H1 (cell line): ENCODE measurements at regions not wholly inside any gene's neighbourhood (a gene's known extent, or its start where the extent isn't known, plus 50 kb on each side); places are given as distances from the start of the nearest gene placed in this dataset.

Source experiments
- CTCF ChIA-PET: fragments of 300-600 bp; sonication (Branson Sonifier 250); formaldehyde crosslinking; loops from one replicate; lab custom pipeline; 2021; ENCODE audit not compliant: partially characterized antibody; lab: Charles Lee
- POLR2A ChIA-PET: fragments of 300-600 bp; sonication (Branson Sonifier 250); formaldehyde crosslinking; loops from one replicate; lab custom pipeline; 2021; ENCODE audit warnings: inconsistent platforms; ENCODE audit not compliant: partially characterized antibody; lab: Charles Lee
- DNase-seq, 2 experiments: peaks; one replicate each; pipeline versions ENCODE4 v3.0.0 to v3.0.0-alpha.2; 2010 to 2022; ENCODE audit warnings: low spot score in 2 of 2, low read depth in 1 of 2, mixed read lengths in 1 of 2
- FAIRE-seq: peaks from 2 replicates; lab custom pipeline; 2011; peaks lifted over from hg19 to GRCh38; lab: Jason Lieb, UNC
- H2AFZ ChIP-seq: 2 replicates; pipeline ENCODE4 v1.8.1; 2012; ENCODE audit warnings: low read length, inconsistent platforms
- H2AK5ac ChIP-seq: 2 replicates; pipeline ENCODE4 v1.6.1; 2013; ENCODE audit warnings: low read depth, low read length
- H2BK120ac ChIP-seq: replicated peaks from 2 replicates; pipeline ENCODE3; 2013; ENCODE audit warnings: low read depth, low read length, inconsistent platforms
- H2BK12ac ChIP-seq: 2 replicates; pipeline ENCODE4 v1.6.1; 2013; ENCODE audit warnings: low read depth, low read length
- H2BK15ac ChIP-seq: 2 replicates; pipeline ENCODE4 v1.6.1; 2013; ENCODE audit warnings: low read length
- H2BK20ac ChIP-seq: 2 replicates; pipeline ENCODE4 v1.6.1; 2013; ENCODE audit warnings: low read length
- H2BK5ac ChIP-seq: 2 replicates; pipeline ENCODE4 v1.6.1; 2013; ENCODE audit warnings: low read depth, low read length
- H3K14ac ChIP-seq: 2 replicates; pipeline ENCODE4 v1.6.1; 2013; ENCODE audit warnings: inconsistent platforms; ENCODE audit not compliant: insufficient read length
- H3K18ac ChIP-seq: 2 replicates; pipeline ENCODE4 v1.6.1; 2013; ENCODE audit warnings: low read length; ENCODE audit errors: extremely low read depth
- H3K23ac ChIP-seq: 2 replicates; pipeline ENCODE4 v1.6.1; 2013; ENCODE audit warnings: inconsistent platforms; ENCODE audit not compliant: insufficient read length
- H3K23me2 ChIP-seq: 2 replicates; pipeline ENCODE4 v1.6.1; 2013; ENCODE audit warnings: low read depth, low read length
- H3K27ac ChIP-seq: 2 replicates; pipeline ENCODE4 v1.6.1; 2011; ENCODE audit warnings: low read depth, low read length, inconsistent platforms
- H3K27me3 ChIP-seq, 4 experiments: replicated peaks in 1 of 4; 1 replicate in 1 of 4; 2 replicates in 3 of 4; pipeline versions ENCODE4 v1.6.1 to v1.8.1; 2011 to 2013; ENCODE audit warnings: low read length in 3 of 4, mild to moderate bottlenecking in 3 of 4, inconsistent platforms in 2 of 4, mixed read lengths in 2 of 4, moderate library complexity in 1 of 4; ENCODE audit not compliant: control insufficient read depth in 3 of 4, insufficient read depth in 3 of 4; ENCODE audit errors: extremely low read depth in 1 of 4
- H3K36me3 ChIP-seq, 4 experiments: 2 replicates each; pipeline versions ENCODE4 v1.6.1 to v1.8.1; 2011 to 2013; ENCODE audit warnings: mild to moderate bottlenecking in 4 of 4, low read length in 3 of 4, moderate library complexity in 2 of 4, control low read depth in 1 of 4, inconsistent platforms in 1 of 4; ENCODE audit not compliant: insufficient read depth in 4 of 4, control insufficient read depth in 2 of 4
- H3K4ac ChIP-seq: replicated peaks from 2 replicates; pipeline ENCODE3; 2013; ENCODE audit warnings: low read length, low read depth, mixed read lengths, inconsistent platforms; ENCODE audit not compliant: insufficient read length
- H3K4me1 ChIP-seq, 4 experiments: replicated peaks in 1 of 4; 1 replicate in 1 of 4; 2 replicates in 3 of 4; pipeline versions ENCODE4 v1.6.1 to v1.8.1; 2011 to 2013; ENCODE audit warnings: low read length in 3 of 4, inconsistent platforms in 2 of 4, mixed read lengths in 1 of 4; ENCODE audit not compliant: insufficient read depth in 4 of 4, control insufficient read depth in 3 of 4
- H3K4me2 ChIP-seq, 2 experiments: 2 replicates each; pipeline versions ENCODE4 v1.6.1 to v1.8.1; 2011 to 2013; ENCODE audit warnings: low read depth in 2 of 2, low read length in 2 of 2, control low read depth in 1 of 2, inconsistent platforms in 1 of 2, mild to moderate bottlenecking in 1 of 2; ENCODE audit not compliant: insufficient read depth in 1 of 2
- H3K4me3 ChIP-seq, 4 experiments: fragments of 200-600, 300-600 bp in 1 of 4; sonication (generic), shearing (Covaris generic), sonication (Bioruptor Twin) in 1 of 4; 2 replicates each; pipeline versions ENCODE4 v1.5.1 to v1.8.1; 2011 to 2016; ENCODE audit warnings: low read length in 4 of 4, low read depth in 3 of 4, control low read depth in 2 of 4, inconsistent platforms in 2 of 4, mild to moderate bottlenecking in 2 of 4, mixed read lengths in 1 of 4, moderate library complexity in 1 of 4; ENCODE audit not compliant: insufficient read depth in 2 of 4; ENCODE audit errors: extremely low read depth in 1 of 4
- H3K56ac ChIP-seq: replicated peaks from 2 replicates; pipeline ENCODE3; 2013; ENCODE audit warnings: low read depth, mild to moderate bottlenecking, mixed read lengths, low read length, inconsistent platforms; ENCODE audit not compliant: insufficient read length
- H3K79me1 ChIP-seq: 2 replicates; pipeline ENCODE4 v1.6.1; 2013; ENCODE audit warnings: low read depth, low read length, control low read depth
- H3K79me2 ChIP-seq, 2 experiments: 2 replicates each; pipeline versions ENCODE4 v1.6.1 to v1.8.1; 2012 to 2013; ENCODE audit warnings: low read length in 2 of 2, mild to moderate bottlenecking in 2 of 2, inconsistent platforms in 1 of 2; ENCODE audit not compliant: insufficient read depth in 2 of 2, control insufficient read depth in 1 of 2
- H3K9ac ChIP-seq, 4 experiments: replicated peaks in 1 of 4; 1 replicate in 1 of 4; 2 replicates in 3 of 4; pipeline versions ENCODE4 v1.6.1 to v1.8.1; 2011 to 2013; ENCODE audit warnings: low read depth in 3 of 4, low read length in 3 of 4, control low read depth in 2 of 4, mild to moderate bottlenecking in 2 of 4, moderate library complexity in 2 of 4, inconsistent platforms in 1 of 4; ENCODE audit errors: extremely low read depth in 1 of 4
- H3K9me3 ChIP-seq, 2 experiments: 2 replicates each; pipeline versions ENCODE4 v1.6.1 to v1.8.1; 2012 to 2013; ENCODE audit warnings: mild to moderate bottlenecking in 2 of 2, moderate library complexity in 2 of 2, control low read depth in 1 of 2, inconsistent platforms in 1 of 2, low read depth in 1 of 2, low read length in 1 of 2, mixed read lengths in 1 of 2; ENCODE audit not compliant: insufficient read depth in 2 of 2
- H4K20me1 ChIP-seq, 2 experiments: replicated peaks in 1 of 2; 2 replicates each; pipeline versions ENCODE3 to v1.8.1; 2011 to 2013; ENCODE audit warnings: inconsistent platforms in 2 of 2, low read length in 2 of 2, mild to moderate bottlenecking in 1 of 2; ENCODE audit not compliant: insufficient read depth in 2 of 2, control insufficient read depth in 1 of 2
- H4K5ac ChIP-seq: 2 replicates; pipeline ENCODE4 v1.6.1; 2013; ENCODE audit warnings: low read length, low read depth, mixed read lengths, inconsistent platforms; ENCODE audit not compliant: insufficient read length
- H4K8ac ChIP-seq: 2 replicates; pipeline ENCODE4 v1.8.0; 2013; ENCODE audit warnings: mild to moderate bottlenecking, moderate library complexity, low read length, inconsistent platforms; ENCODE audit not compliant: insufficient read depth; ENCODE audit errors: extremely low read depth
- H4K91ac ChIP-seq: replicated peaks from 2 replicates; pipeline ENCODE3; 2013; ENCODE audit warnings: low read length, mixed read lengths, inconsistent platforms; ENCODE audit not compliant: insufficient read length
- CREB1 ChIP-seq: IDR thresholded peaks from 2 replicates; pipeline ENCODE4 v1.6.1; 2012; ENCODE audit warnings: inconsistent platforms
- CTCF ChIP-seq, 3 experiments: IDR thresholded peaks; 1 replicate in 2 of 3; 2 replicates in 1 of 3; pipeline versions ENCODE4 v1.5.1 to v1.6.1; 2011; ENCODE audit warnings: low read length in 3 of 3, mild to moderate bottlenecking in 3 of 3, inconsistent platforms in 2 of 3, low read depth in 1 of 3, moderate library complexity in 1 of 3; ENCODE audit not compliant: insufficient read depth in 1 of 3; ENCODE audit errors: control extremely low read depth in 1 of 3
- TEAD4 ChIP-seq: IDR thresholded peaks from 2 replicates; pipeline ENCODE4 v1.6.1; 2012; ENCODE audit warnings: low read depth, low read length, inconsistent platforms, mixed read lengths
- WGBS, 2 experiments: shearing (Covaris generic) in 1 of 2; methylation state at CpG; one replicate each; pipeline versions ENCODE4 v1.1.6 to v1.1.7; 2013 to 2015; ENCODE audit warnings: low lambda C conversion rate in 2 of 2, mixed read lengths in 2 of 2, inconsistent platforms in 1 of 2, low coverage in 1 of 2, missing lambda C conversion rate in 1 of 2; ENCODE audit not compliant: insufficient replicate concordance in 2 of 2, insufficient coverage in 1 of 2, insufficient read length in 1 of 2; ENCODE audit errors: extremely low coverage in 1 of 2, missing lambda C conversion rate in 1 of 2; 5-methylcytosine and 5-hydroxymethylcytosine counted together

- Histone ChIP-seq H3K79me1 (no peaks in the 10 kb centered on the region), H3K23ac (no peak overlapping the region), H3K4me2 (no peak overlapping the region), H3K27me3 (no peaks in the 10 kb centered on the region), H4K8ac (no peak overlapping the region), H4K5ac (no peak overlapping the region), H2AK5ac (no peak overlapping the region), H2BK12ac (no peak overlapping the region), H3K9ac (no peak overlapping the region), H3K79me2 (no peaks in the 10 kb centered on the region), H3K4ac (no peak overlapping the region), H3K18ac (no peak overlapping the region), H2BK120ac (no peak overlapping the region), H3K14ac (no peak overlapping the region), H2BK20ac (no peak overlapping the region), H2BK5ac (no peak overlapping the region), H3K9me3 (no peaks in the 10 kb centered on the region), H3K56ac (no peak overlapping the region), H3K23me2 (no peaks in the 10 kb centered on the region), H3K27ac (no peak overlapping the region), H2AFZ (no peak overlapping the region), H3K36me3 (no peaks in the 10 kb centered on the region), H2BK15ac (no peak overlapping the region), H4K20me1 (no peaks in the 10 kb centered on the region), H4K91ac (no peak overlapping the region), H3K4me3 (no peak overlapping the region), H3K4me1 (peaks cover 0 to 2% (median 0%) of the 10 kb centered on the region in 4 experiments; a peak in 1 of 7 replicates)
- TF ChIP-seq CREB1 (no peak), CTCF (IDR thresholded peaks at IDR 0.05; ENCODE audit: control extremely low read depth in 1 of 3, insufficient read depth in 1 of 3, low read depth in 1 of 3, low read length in 3 of 3) (no peak), TEAD4 (no peak)
- ChIA-PET CTCF (interaction anchor here (1.2 kb wide), 1 partner anchor 102 kb away, joined by 3 read pairs; no protein-coding TSS in a partner anchor), POLR2A (interaction anchor here (0.8 kb wide), 1 partner anchor 115 kb away, joined by 3 read pairs; no protein-coding TSS in a partner anchor)
- DNase-seq: no peak
- no peak for FAIRE-seq
- 86% methylated on average over 4 of the region's 4 CpGs; no CpG with 5 or more reads in 1 of the 2 experiments for WGBS, 2 experiments
These were observed 313.8 kb upstream of the MMADHC start for GRCh38 chr2:149901231-149901859.
